ENCODE measurements at regions not wholly inside any gene's neighbourhood (a gene's known extent, or its start where the extent isn't known, plus 50 kb on each side); places are given as distances from the start of the nearest gene placed in this dataset.

GRCh38 chr16:9027070-9027799 lies 63.5 kb upstream of the USP7 start:
- TF ChIP-seq CTCF (IDR thresholded peaks at IDR 0.05; ENCODE audit: low read length), result no peak
- no peak for TF ChIP-seq EZH2 (optimal IDR thresholded peaks at IDR 0.05; ENCODE audit: low read depth, low read length)

All from MM.1S (cell line).